ENCODE measurements at regions not wholly inside any gene's neighbourhood (a gene's known extent, or its start where the extent isn't known, plus 50 kb on each side); places are given as distances from the start of the nearest gene placed in this dataset.

DNA sequence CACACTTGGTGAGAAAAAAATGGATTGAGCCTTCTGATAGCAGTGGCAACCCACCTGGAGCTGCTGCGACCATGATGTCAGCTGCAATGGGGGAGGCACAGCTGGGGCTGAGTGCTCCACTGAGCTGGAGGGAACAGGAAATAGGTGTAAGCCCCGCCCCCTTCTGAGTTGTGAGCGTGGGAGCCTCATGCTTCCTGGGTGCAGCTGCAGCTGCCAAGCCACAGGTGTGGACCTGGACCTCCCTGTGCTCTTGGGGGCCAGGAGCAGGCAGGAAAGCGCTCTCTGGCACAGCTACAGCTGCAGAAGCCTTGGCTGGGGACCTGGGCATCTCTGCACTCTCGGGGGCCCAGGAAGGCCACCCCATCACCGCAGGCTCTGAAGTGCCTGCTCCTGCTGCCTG, 970.6 kb downstream of the DCDC2C start (continued):
- TF ChIP-seq EED (CRISPR knock-in tag; IDR thresholded peaks at IDR 0.05), result 0 out of 2 replicates have a peak, but pooled peaks have one; percentile 27
- no peak for TF ChIP-seq MZF1 (CRISPR knock-in tag; IDR thresholded peaks at IDR 0.05; ENCODE audit: borderline replicate concordance)
- no peak for TF ChIP-seq ZMYM2 (CRISPR knock-in tag; IDR thresholded peaks at IDR 0.05)
- TF ChIP-seq NFE2 (CRISPR knock-in tag; IDR thresholded peaks at IDR 0.05), result no peak
- no peak for TF ChIP-seq ZBTB1 (CRISPR knock-in tag; IDR thresholded peaks at IDR 0.05; ENCODE audit: borderline replicate concordance)
- TF ChIP-seq, protein P1, sequence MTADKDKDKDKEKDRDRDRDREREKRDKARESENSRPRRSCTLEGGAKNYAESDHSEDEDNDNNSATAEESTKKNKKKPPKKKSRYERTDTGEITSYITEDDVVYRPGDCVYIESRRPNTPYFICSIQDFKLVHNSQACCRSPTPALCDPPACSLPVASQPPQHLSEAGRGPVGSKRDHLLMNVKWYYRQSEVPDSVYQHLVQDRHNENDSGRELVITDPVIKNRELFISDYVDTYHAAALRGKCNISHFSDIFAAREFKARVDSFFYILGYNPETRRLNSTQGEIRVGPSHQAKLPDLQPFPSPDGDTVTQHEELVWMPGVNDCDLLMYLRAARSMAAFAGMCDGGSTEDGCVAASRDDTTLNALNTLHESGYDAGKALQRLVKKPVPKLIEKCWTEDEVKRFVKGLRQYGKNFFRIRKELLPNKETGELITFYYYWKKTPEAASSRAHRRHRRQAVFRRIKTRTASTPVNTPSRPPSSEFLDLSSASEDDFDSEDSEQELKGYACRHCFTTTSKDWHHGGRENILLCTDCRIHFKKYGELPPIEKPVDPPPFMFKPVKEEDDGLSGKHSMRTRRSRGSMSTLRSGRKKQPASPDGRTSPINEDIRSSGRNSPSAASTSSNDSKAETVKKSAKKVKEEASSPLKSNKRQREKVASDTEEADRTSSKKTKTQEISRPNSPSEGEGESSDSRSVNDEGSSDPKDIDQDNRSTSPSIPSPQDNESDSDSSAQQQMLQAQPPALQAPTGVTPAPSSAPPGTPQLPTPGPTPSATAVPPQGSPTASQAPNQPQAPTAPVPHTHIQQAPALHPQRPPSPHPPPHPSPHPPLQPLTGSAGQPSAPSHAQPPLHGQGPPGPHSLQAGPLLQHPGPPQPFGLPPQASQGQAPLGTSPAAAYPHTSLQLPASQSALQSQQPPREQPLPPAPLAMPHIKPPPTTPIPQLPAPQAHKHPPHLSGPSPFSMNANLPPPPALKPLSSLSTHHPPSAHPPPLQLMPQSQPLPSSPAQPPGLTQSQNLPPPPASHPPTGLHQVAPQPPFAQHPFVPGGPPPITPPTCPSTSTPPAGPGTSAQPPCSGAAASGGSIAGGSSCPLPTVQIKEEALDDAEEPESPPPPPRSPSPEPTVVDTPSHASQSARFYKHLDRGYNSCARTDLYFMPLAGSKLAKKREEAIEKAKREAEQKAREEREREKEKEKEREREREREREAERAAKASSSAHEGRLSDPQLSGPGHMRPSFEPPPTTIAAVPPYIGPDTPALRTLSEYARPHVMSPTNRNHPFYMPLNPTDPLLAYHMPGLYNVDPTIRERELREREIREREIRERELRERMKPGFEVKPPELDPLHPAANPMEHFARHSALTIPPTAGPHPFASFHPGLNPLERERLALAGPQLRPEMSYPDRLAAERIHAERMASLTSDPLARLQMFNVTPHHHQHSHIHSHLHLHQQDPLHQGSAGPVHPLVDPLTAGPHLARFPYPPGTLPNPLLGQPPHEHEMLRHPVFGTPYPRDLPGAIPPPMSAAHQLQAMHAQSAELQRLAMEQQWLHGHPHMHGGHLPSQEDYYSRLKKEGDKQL (CRISPR knock-in tag; IDR thresholded peaks at IDR 0.05; ENCODE audit: low read depth), result no peak
- TF ChIP-seq EP300 (IDR thresholded peaks at IDR 0.05; ENCODE audit: low read depth in 2 of 2, low read length in 2 of 2), result no peak
- no peak for TF ChIP-seq EP300 (CRISPR knock-in tag; IDR thresholded peaks at IDR 0.05; ENCODE audit: borderline replicate concordance)
- no peak for TF ChIP-seq ZNF720 (CRISPR knock-in tag; IDR thresholded peaks at IDR 0.05)
- no peak for TF ChIP-seq NCOA5 (CRISPR knock-in tag; IDR thresholded peaks at IDR 0.05)
- TF ChIP-seq DPF2 (CRISPR knock-in tag; IDR thresholded peaks at IDR 0.05; ENCODE audit: borderline replicate concordance, low read depth), result no peak
- TF ChIP-seq MLLT10 (CRISPR knock-in tag; IDR thresholded peaks at IDR 0.05), result no peak
- TF ChIP-seq ZNF83 (CRISPR knock-in tag; IDR thresholded peaks at IDR 0.05; ENCODE audit: borderline replicate concordance), result no peak
- TF ChIP-seq TBX2 (CRISPR knock-in tag; IDR thresholded peaks at IDR 0.05; ENCODE audit: borderline replicate concordance), result 0 out of 2 replicates have a peak, but pooled peaks have one; percentile 21
- TF ChIP-seq, protein P2, sequence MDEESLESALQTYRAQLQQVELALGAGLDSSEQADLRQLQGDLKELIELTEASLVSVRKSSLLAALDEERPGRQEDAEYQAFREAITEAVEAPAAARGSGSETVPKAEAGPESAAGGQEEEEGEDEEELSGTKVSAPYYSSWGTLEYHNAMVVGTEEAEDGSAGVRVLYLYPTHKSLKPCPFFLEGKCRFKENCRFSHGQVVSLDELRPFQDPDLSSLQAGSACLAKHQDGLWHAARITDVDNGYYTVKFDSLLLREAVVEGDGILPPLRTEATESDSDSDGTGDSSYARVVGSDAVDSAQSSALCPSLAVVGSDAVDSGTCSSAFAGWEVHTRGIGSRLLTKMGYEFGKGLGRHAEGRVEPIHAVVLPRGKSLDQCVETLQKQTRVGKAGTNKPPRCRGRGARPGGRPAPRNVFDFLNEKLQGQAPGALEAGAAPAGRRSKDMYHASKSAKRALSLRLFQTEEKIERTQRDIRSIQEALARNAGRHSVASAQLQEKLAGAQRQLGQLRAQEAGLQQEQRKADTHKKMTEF (CRISPR knock-in tag; IDR thresholded peaks at IDR 0.05), result no peak
- no peak for TF ChIP-seq TBL1XR1 (IDR thresholded peaks at IDR 0.05; ENCODE audit: borderline replicate concordance, low read length, partially characterized antibody)
